Esophagus (tissue), 2 donors: ENCODE measurements at regions not wholly inside any gene's neighbourhood (a gene's known extent, or its start where the extent isn't known, plus 50 kb on each side); places are given as distances from the start of the nearest gene placed in this dataset.

Experiments
- H3K27ac ChIP-seq, 2 donors: one replicate each; pipeline ENCODE4 v1.5.1; 2013; ENCODE audit warnings: low read depth in 2 of 2, mild to moderate bottlenecking in 2 of 2, inconsistent platforms in 1 of 2, low read length in 1 of 2, moderate library complexity in 1 of 2
- H3K27me3 ChIP-seq, 2 donors: one replicate each; pipeline ENCODE4 v1.6.1; 2013; ENCODE audit warnings: low read length in 2 of 2, control low read depth in 1 of 2, mild to moderate bottlenecking in 1 of 2; ENCODE audit not compliant: insufficient read depth in 2 of 2, control insufficient read depth in 1 of 2
- H3K36me3 ChIP-seq, 2 donors: one replicate each; pipeline ENCODE4 v1.6.1; 2013; ENCODE audit warnings: low read length in 1 of 2; ENCODE audit not compliant: control insufficient read depth in 2 of 2, insufficient read depth in 2 of 2
- H3K4me1 ChIP-seq, 2 donors: one replicate each; pipeline ENCODE4 v1.6.1; 2013; ENCODE audit warnings: low read length in 1 of 2; ENCODE audit not compliant: control insufficient read depth in 2 of 2, insufficient read depth in 2 of 2
- H3K4me3 ChIP-seq, 2 donors: one replicate each; pipeline ENCODE4 v1.5.1; 2013; ENCODE audit warnings: low read length in 2 of 2, mild to moderate bottlenecking in 2 of 2, low read depth in 1 of 2, moderate library complexity in 1 of 2
- H3K9me3 ChIP-seq, 2 donors: one replicate each; pipeline ENCODE4 v1.6.1; 2013; ENCODE audit warnings: mild to moderate bottlenecking in 2 of 2, low read depth in 1 of 2, low read length in 1 of 2, moderate library complexity in 1 of 2; ENCODE audit not compliant: control insufficient read depth in 2 of 2, insufficient read depth in 1 of 2
- WGBS, 2 donors: extraction: QIAGEN DNeasy Blood & Tissue Kit; methylation state at CpG; one replicate each; pipeline ENCODE4 v1.1.7; 2013; 5-methylcytosine and 5-hydroxymethylcytosine counted together
- donor health status: healthy with polysubstance abuse.
- donor health status: Bipolar disorder and iron deficiency.

GRCh38 chr5:56422076-56422762 is 189.1 kb upstream of the ANKRD55 start:
- no peak overlapping the region for H3K4me3 ChIP-seq
- H3K27ac ChIP-seq, result no peak overlapping the region
- H3K9me3 ChIP-seq, result peaks cover 0 to 3% of the 10 kb centered on the region in 2 donors
- H3K36me3 ChIP-seq, result no peaks in the 10 kb centered on the region
- WGBS, 2 donors, result 43 to 47% methylated on average over 5 of the region's 5 CpGs
- no peaks in the 10 kb centered on the region for H3K27me3 ChIP-seq
- peaks cover 0 to 4% of the 10 kb centered on the region in 2 donors for H3K4me1 ChIP-seq

- peaks cover 0 to 4% of the 10 kb centered on the region in 2 donors for H3K4me1 ChIP-seq
- H3K4me3 ChIP-seq, result no peak overlapping the region
- H3K36me3 ChIP-seq, result no peaks in the 10 kb centered on the region
- H3K27me3 ChIP-seq, result no peaks in the 10 kb centered on the region
- no peak overlapping the region for H3K27ac ChIP-seq
- peaks cover 0 to 3% of the 10 kb centered on the region in 2 donors for H3K9me3 ChIP-seq
- 63 to 81% methylated on average over 6 of the region's 6 CpGs for WGBS, 2 donors
Observed at GRCh38 chr5:56421246-56422075, 188.3 kb upstream of the ANKRD55 start.

GRCh38 chr5:56420323-56420722 is 187.2 kb upstream of the ANKRD55 start:
- no peak overlapping the region for H3K4me3 ChIP-seq
- peaks cover 0 to 4% of the 10 kb centered on the region in 2 donors for H3K4me1 ChIP-seq
- no peaks in the 10 kb centered on the region for H3K27me3 ChIP-seq
- H3K36me3 ChIP-seq, result no peaks in the 10 kb centered on the region
- no peak overlapping the region for H3K27ac ChIP-seq
- H3K9me3 ChIP-seq, result peaks cover 0 to 3% of the 10 kb centered on the region in 2 donors

GRCh38 chr5:56419667-56420066 is 186.5 kb upstream of the ANKRD55 start:
- Histone ChIP-seq H3K36me3 (no peaks in the 10 kb centered on the region), H3K4me1 (peaks cover 0 to 4% of the 10 kb centered on the region in 2 donors), H3K9me3 (peaks cover 0 to 3% of the 10 kb centered on the region in 2 donors), H3K27me3 (no peaks in the 10 kb centered on the region), H3K4me3 (no peak overlapping the region), H3K27ac (no peak overlapping the region)
- WGBS, 2 donors, result 94 to 97% methylated on average over 2 of the region's 2 CpGs

- no peaks in the 10 kb centered on the region for H3K27me3 ChIP-seq
- peaks cover 0 to 3% of the 10 kb centered on the region in 2 donors for H3K9me3 ChIP-seq
- no peaks in the 10 kb centered on the region for H3K4me1 ChIP-seq
- H3K27ac ChIP-seq, result no peak overlapping the region
- no peak overlapping the region for H3K4me3 ChIP-seq
- WGBS, 2 donors, result 71 to 86% methylated on average over 3 of the region's 3 CpGs
- H3K36me3 ChIP-seq, result no peaks in the 10 kb centered on the region
Observed at GRCh38 chr5:56415356-56415765, 182.2 kb upstream of the ANKRD55 start.

GRCh38 chr5:56414066-56414465 is 180.9 kb upstream of the ANKRD55 start:
- WGBS, 2 donors, result 63 to 64% methylated on average over 3 of the region's 3 CpGs
- Histone ChIP-seq H3K4me1 (no peaks in the 10 kb centered on the region), H3K9me3 (peaks cover 0 to 2% of the 10 kb centered on the region in 2 donors), H3K4me3 (no peak overlapping the region), H3K27me3 (no peaks in the 10 kb centered on the region), H3K36me3 (no peaks in the 10 kb centered on the region), H3K27ac (no peak overlapping the region)

GRCh38 chr5:56413546-56413945 is 180.4 kb upstream of the ANKRD55 start:
- 79 to 84% methylated on average over 4 of the region's 4 CpGs for WGBS, 2 donors
- Histone ChIP-seq H3K27me3 (no peaks in the 10 kb centered on the region), H3K4me3 (no peak overlapping the region), H3K27ac (no peak overlapping the region), H3K36me3 (no peaks in the 10 kb centered on the region), H3K4me1 (no peaks in the 10 kb centered on the region), H3K9me3 (no peaks in the 10 kb centered on the region)

GRCh38 chr5:56412601-56413379 is 179.7 kb upstream of the ANKRD55 start:
- WGBS, 2 donors, result 61 to 65% methylated on average over 9 of the region's 9 CpGs
- H3K27ac ChIP-seq, result no peak overlapping the region

GRCh38 chr5:56410696-56411095 is 177.6 kb upstream of the ANKRD55 start:
- H3K9me3 ChIP-seq, result no peaks in the 10 kb centered on the region
- WGBS, 2 donors, result 90 to 91% methylated on average over 6 of the region's 6 CpGs
- H3K27ac ChIP-seq, result no peak overlapping the region
- no peaks in the 10 kb centered on the region for H3K4me1 ChIP-seq
- no peaks in the 10 kb centered on the region for H3K36me3 ChIP-seq
- H3K4me3 ChIP-seq, result no peak overlapping the region
- H3K27me3 ChIP-seq, result no peaks in the 10 kb centered on the region

More at GRCh38 chr5:56412601-56413379, 179.7 kb upstream of the ANKRD55 start:
- no peak overlapping the region for H3K4me3 ChIP-seq
- H3K9me3 ChIP-seq, result no peaks in the 10 kb centered on the region
- H3K27me3 ChIP-seq, result no peaks in the 10 kb centered on the region
- H3K36me3 ChIP-seq, result no peaks in the 10 kb centered on the region
- H3K4me1 ChIP-seq, result no peaks in the 10 kb centered on the region
